GM19351 (cell line): ENCODE measurements at regions not wholly inside any gene's neighbourhood (a gene's known extent, or its start where the extent isn't known, plus 50 kb on each side); places are given as distances from the start of the nearest gene placed in this dataset.

Experiments
- ATAC-seq: cut with Tn5 transposase; IDR thresholded peaks from one replicate; pipeline ENCODE4 v1.9.1; 2021; ENCODE audit warnings: mild to moderate bottlenecking, moderate library complexity; ENCODE audit not compliant: unreplicated experiment

- ATAC-seq: no peak
Measured at GRCh38 chr5:112653638-112654205, 84.0 kb upstream of the APC start.

GRCh38 chr5:112655513-112655912 is 82.2 kb upstream of the APC start:
- no peak for ATAC-seq

GRCh38 chr5:112656451-112656850 is 81.2 kb upstream of the APC start:
- no peak for ATAC-seq

GRCh38 chr5:112657804-112658203 is 79.9 kb upstream of the APC start:
- ATAC-seq: no peak

- no peak for ATAC-seq
Measured at GRCh38 chr5:112660359-112660758, 77.3 kb upstream of the APC start.

- ATAC-seq: no peak
Measured at GRCh38 chr5:112663146-112663545, 74.5 kb upstream of the APC start.

- no peak for ATAC-seq
Measured at GRCh38 chr5:112668016-112668415, 69.7 kb upstream of the APC start.

- ATAC-seq: no peak
Measured at GRCh38 chr5:112668911-112669310, 68.8 kb upstream of the APC start.

GRCh38 chr5:112669328-112669963 is 68.2 kb upstream of the APC start:
- no peak for ATAC-seq

- no peak for ATAC-seq
Measured at GRCh38 chr5:112671687-112672086, 66.0 kb upstream of the APC start.

GRCh38 chr5:112681481-112681908 is 56.2 kb upstream of the APC start:
- ATAC-seq: peak; percentile 85

- ATAC-seq: no peak
Measured at GRCh38 chr5:112682621-112683061, 55.0 kb upstream of the APC start.

GRCh38 chr5:112684121-112684520 is 53.6 kb upstream of the APC start:
- no peak for ATAC-seq

- ATAC-seq: no peak
Measured at GRCh38 chr5:112684737-112685136, 52.9 kb upstream of the APC start.

- no peak for ATAC-seq
Measured at GRCh38 chr5:112685386-112685785, 52.3 kb upstream of the APC start.

- no peak for ATAC-seq
Measured at GRCh38 chr5:112685931-112686330, 51.8 kb upstream of the APC start.

- ATAC-seq: no peak
Measured at GRCh38 chr5:112686675-112687074, 51.0 kb upstream of the APC start.

GRCh38 chr5:112687306-112687705 is 50.4 kb upstream of the APC start:
- no peak for ATAC-seq
